ENCODE measurements at regions not wholly inside any gene's neighbourhood (a gene's known extent, or its start where the extent isn't known, plus 50 kb on each side); places are given as distances from the start of the nearest gene placed in this dataset.

GRCh38 chr10:113420057-113420732 is 132.7 kb upstream of the HABP2 start:
- DNase-seq (ENCODE audit: low spot score) = no peak

- no peak for DNase-seq (ENCODE audit: low spot score)
These were observed 131.8 kb upstream of the HABP2 start for GRCh38 chr10:113420733-113421675.

GRCh38 chr10:113422371-113422770 is 130.5 kb upstream of the HABP2 start:
- no peak for DNase-seq (ENCODE audit: low spot score)

GRCh38 chr10:113423981-113424721 is 128.7 kb upstream of the HABP2 start:
- no peak for DNase-seq (ENCODE audit: low spot score)

GRCh38 chr10:113425008-113425407 is 127.8 kb upstream of the HABP2 start:
- no peak for DNase-seq (ENCODE audit: low spot score)

- peak; percentile 6 for DNase-seq (ENCODE audit: low spot score)
These were observed 127.3 kb upstream of the HABP2 start for GRCh38 chr10:113425541-113425951.

GRCh38 chr10:113426181-113426877 is 126.5 kb upstream of the HABP2 start:
- DNase-seq (ENCODE audit: low spot score) = no peak

- no peak for DNase-seq (ENCODE audit: low spot score)
These were observed 125.6 kb upstream of the HABP2 start for GRCh38 chr10:113427236-113427735.

GRCh38 chr10:113427811-113428558 is 124.9 kb upstream of the HABP2 start:
- DNase-seq (ENCODE audit: low spot score) = no peak

- no peak for DNase-seq (ENCODE audit: low spot score)
These were observed 122.0 kb upstream of the HABP2 start for GRCh38 chr10:113430634-113431397.

- DNase-seq (ENCODE audit: low spot score) = no peak
These were observed 121.3 kb upstream of the HABP2 start for GRCh38 chr10:113431398-113432160.

GRCh38 chr10:113433711-113434110 is 119.1 kb upstream of the HABP2 start:
- DNase-seq (ENCODE audit: low spot score) = no peak

GRCh38 chr10:113434315-113434714 is 118.5 kb upstream of the HABP2 start:
- no peak for DNase-seq (ENCODE audit: low spot score)

GRCh38 chr10:113434950-113435349 is 117.9 kb upstream of the HABP2 start:
- no peak for DNase-seq (ENCODE audit: low spot score)

GRCh38 chr10:113435881-113436280 is 117.0 kb upstream of the HABP2 start:
- no peak for DNase-seq (ENCODE audit: low spot score)

- no peak for DNase-seq (ENCODE audit: low spot score)
These were observed 116.0 kb upstream of the HABP2 start for GRCh38 chr10:113436851-113437250.

GRCh38 chr10:113438652-113439051 is 114.2 kb upstream of the HABP2 start:
- peak; percentile 51 for DNase-seq (ENCODE audit: low spot score)

- DNase-seq (ENCODE audit: low spot score) = no peak
These were observed 111.6 kb upstream of the HABP2 start for GRCh38 chr10:113441220-113441619.

- no peak for DNase-seq (ENCODE audit: low spot score)
These were observed 111.1 kb upstream of the HABP2 start for GRCh38 chr10:113441686-113442270.

Data from H4 (cell line).